GM19463 (cell line): ENCODE measurements at regions not wholly inside any gene's neighbourhood (a gene's known extent, or its start where the extent isn't known, plus 50 kb on each side); places are given as distances from the start of the nearest gene placed in this dataset.

ENCODE experiments used
- ATAC-seq: cut with Tn5 transposase; IDR thresholded peaks from one replicate; pipeline ENCODE4 v1.9.1; 2021; ENCODE audit warnings: mild to moderate bottlenecking, moderate library complexity; ENCODE audit not compliant: unreplicated experiment

GRCh38 chrX:94041881-94042280, 367.9 kb downstream of the FAM133A start:
- ATAC-seq: no peak

DNA sequence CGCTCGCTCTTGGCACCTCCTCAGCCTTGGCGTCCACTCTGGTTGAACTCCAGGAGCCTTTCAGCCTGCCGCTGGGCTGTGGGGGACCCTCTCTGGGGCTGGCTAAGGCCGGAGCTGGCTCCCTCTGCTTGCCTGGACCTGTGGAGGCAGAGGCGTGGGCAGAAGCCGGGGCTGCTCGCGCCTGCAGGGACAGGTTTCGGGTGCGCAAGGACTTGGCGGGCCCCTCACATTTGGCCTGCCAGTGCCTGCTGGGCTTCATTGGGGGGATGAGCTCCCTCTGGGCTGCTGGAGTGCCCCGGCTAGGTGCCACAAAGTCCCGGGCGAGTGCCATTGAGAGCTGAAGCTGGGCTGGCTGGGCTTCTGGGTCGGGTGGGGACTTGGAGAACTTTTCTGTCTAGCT, 371.7 kb downstream of the FAM133A start:
- no peak for ATAC-seq

- no peak for ATAC-seq
Observed at GRCh38 chrX:94051926-94052325, 377.9 kb downstream of the FAM133A start.

- no peak for ATAC-seq
Observed at GRCh38 chrX:94053575-94053974, 379.6 kb downstream of the FAM133A start.

GRCh38 chrX:94057385-94057784, 383.4 kb downstream of the FAM133A start:
- ATAC-seq: no peak

GRCh38 chrX:94058728-94059382, 384.8 kb downstream of the FAM133A start:
- no peak for ATAC-seq

GRCh38 chrX:94065091-94065490, 391.1 kb downstream of the FAM133A start:
- no peak for ATAC-seq

- ATAC-seq: no peak
Observed at GRCh38 chrX:94089149-94089548, 415.1 kb downstream of the FAM133A start.

- ATAC-seq: no peak
Observed at GRCh38 chrX:94097868-94098267, 423.9 kb downstream of the FAM133A start.

DNA sequence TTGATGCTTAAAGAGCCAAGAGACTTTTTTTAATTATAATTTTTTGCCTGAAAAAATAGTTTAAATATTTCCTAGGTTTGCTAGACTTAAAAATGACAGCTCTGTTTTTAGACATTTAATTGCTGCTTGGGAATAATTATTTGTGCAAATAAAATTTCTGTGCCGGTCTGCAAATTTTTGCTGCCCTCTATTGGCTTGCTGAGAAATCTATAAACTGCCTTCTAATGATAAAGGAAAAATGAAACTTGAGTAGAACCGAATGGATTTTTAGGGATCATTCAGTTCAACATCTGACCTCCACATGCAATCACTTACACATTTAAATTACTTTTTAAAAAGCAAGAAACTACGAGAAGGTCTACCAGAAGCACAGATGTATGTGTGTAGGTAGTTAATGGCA, 434.0 kb downstream of the FAM133A start:
- no peak for ATAC-seq

GRCh38 chrX:94114362-94114761, 440.4 kb downstream of the FAM133A start:
- no peak for ATAC-seq

- no peak for ATAC-seq
Observed at GRCh38 chrX:94121799-94122198, 447.8 kb downstream of the FAM133A start.

- no peak for ATAC-seq
Observed at GRCh38 chrX:94123062-94123461, 449.1 kb downstream of the FAM133A start.

DNA sequence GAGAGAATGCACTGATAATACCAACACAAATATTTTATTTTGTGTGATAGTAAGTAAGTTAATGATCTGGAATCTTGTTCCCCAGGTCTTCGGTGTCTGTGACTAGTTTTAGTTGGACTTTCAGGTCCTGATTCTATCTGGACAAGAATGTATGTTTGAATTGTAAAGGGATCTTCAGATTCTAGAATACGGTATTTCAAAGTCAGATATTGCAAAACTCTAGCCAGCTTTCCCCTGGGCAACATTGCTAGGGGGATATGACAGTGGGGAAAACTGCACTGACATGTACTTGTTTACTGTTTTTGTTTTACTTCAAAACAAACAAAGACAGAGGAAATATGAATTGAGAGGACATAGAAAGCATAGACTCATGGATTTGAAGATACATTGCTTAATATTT, 489.0 kb downstream of the FAM133A start:
- no peak for ATAC-seq

- no peak for ATAC-seq
Observed at GRCh38 chrX:94178145-94178788, 504.3 kb downstream of the FAM133A start.

DNA sequence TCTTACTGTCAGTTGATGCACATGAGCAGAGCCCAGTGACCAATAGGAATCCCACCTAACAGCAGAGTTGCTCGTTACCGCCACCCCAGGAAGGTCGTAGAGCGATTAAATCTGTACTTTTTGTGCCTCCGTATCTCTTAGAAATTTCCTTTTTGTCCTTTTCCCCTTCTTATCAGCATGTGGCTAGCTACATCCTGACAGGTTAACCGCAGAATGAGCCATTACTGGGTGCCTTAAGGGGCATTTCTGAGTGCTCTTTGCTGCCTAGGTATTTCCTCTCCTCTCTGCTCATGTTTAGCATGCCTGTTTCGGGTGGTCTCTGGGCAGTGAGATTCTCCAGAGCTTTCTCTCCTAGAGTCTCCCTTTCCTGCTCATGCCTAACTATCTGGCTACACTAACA, 530.5 kb downstream of the FAM133A start:
- no peak for ATAC-seq

GRCh38 chrX:94216738-94217137, 542.7 kb downstream of the FAM133A start:
- no peak for ATAC-seq

DNA sequence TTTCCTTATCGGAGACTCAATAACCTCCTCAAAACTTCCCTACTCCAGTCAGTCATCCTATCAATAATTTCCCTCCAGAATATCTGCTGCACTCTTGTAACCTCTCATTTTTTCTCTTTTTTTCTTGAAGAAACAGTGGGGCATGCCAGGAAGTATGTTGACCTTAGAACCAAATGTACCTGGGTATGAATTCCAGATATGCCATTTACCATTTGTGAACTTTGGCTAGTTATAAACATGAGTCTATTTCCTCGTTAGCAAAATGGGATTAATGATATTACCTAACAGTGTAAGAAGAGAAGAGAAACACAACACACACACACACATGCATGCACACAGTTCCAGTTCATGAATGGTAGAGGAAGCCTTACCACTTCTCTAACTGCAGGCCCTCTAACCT, 578.2 kb downstream of the FAM133A start:
- ATAC-seq: no peak

DNA sequence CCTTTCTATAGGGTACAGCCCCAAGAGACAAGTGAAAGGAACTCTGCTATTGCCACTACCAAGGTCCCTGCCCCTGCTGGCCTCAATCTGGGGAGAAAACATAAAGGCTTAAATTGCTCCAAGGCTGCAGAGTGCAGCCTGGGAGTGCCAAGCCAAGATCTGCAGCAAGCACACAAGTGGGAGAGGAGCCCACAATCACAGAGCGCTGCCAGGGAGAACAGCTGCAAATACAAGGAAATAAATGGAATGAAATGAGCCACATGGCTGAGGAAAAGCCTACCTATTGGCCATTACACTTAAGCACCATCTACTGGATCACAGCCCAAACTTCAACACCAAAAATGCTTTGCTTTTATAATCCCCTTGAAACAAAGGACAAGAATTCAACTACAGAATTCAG, 582.4 kb downstream of the FAM133A start:
- no peak for ATAC-seq

DNA sequence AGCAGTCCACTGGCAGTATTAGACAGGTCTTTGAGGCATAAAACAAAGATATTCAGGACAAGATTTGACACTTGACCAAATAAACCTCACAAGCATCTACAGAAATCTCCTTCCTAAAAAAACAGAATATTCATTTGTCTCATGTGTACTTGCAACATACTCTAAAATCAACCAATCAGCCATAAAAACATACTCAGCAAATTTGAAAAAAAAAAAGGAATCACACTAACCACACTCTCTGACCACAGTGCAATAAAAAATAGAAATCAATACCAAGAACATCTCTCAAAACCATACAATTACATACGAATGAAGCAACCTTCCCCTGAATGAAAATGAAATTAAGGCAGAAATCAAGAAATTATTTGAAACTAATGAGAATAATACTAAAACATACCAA, 591.3 kb downstream of the FAM133A start:
- no peak for ATAC-seq

- ATAC-seq: no peak
Observed at GRCh38 chrX:94288325-94288724, 614.3 kb downstream of the FAM133A start.

- no peak for ATAC-seq
Observed at GRCh38 chrX:94288972-94289371, 615.0 kb downstream of the FAM133A start.

- ATAC-seq: no peak
Observed at GRCh38 chrX:94302446-94302845, 628.4 kb downstream of the FAM133A start.
